ENCODE measurements at regions not wholly inside any gene's neighbourhood (a gene's known extent, or its start where the extent isn't known, plus 50 kb on each side); places are given as distances from the start of the nearest gene placed in this dataset.

DNA sequence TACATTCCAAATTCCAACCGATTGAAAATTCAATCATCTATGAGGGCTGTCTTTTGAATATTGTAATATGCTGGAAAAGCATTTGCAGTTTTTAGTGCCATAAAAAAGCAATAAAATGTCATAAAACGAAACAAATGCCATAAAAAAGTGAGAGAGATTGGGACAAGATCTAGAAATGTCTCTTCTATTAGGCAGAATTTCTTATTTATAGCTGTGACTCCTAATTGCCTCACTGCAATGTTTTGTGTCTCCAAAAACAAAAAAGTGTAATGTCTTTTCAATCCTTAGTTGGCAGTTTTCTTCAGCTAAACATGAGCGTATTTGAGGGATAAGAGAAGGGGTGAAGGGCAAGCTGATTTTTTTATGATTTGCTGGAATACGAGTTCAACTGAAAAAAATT lies 153.9 kb downstream of the NAF1 start:
- TF ChIP-seq POLR2A (IDR thresholded peaks at IDR 0.05) (no peak), CTCF (IDR thresholded peaks at IDR 0.05) (no peak)
